NCI-H1105 treated with DMSO at 0.1 percent for 48 hours (cell line): ENCODE measurements at regions not wholly inside any gene's neighbourhood (a gene's known extent, or its start where the extent isn't known, plus 50 kb on each side); places are given as distances from the start of the nearest gene placed in this dataset.

Experiments used
- DNase-seq: peaks from one replicate; lab custom pipeline; 2025; lab: John Stamatoyannopoulos, UW

- DNase-seq, result no peak
Observed at GRCh38 chr2:6203291-6203959, 511.2 kb downstream of the SOX11 start.

GRCh38 chr2:6206882-6207281 is 514.7 kb downstream of the SOX11 start:
- no peak for DNase-seq

GRCh38 chr2:6211236-6211635 is 519.1 kb downstream of the SOX11 start:
- no peak for DNase-seq

- DNase-seq, result no peak
Observed at GRCh38 chr2:6212491-6212890, 520.3 kb downstream of the SOX11 start.

- no peak for DNase-seq
Observed at GRCh38 chr2:6213056-6213780, 521.0 kb downstream of the SOX11 start.

GRCh38 chr2:6214471-6214870 is 522.3 kb downstream of the SOX11 start:
- no peak for DNase-seq

- DNase-seq, result no peak
Observed at GRCh38 chr2:6215053-6215452, 522.9 kb downstream of the SOX11 start.

GRCh38 chr2:6216234-6216633 is 524.0 kb downstream of the SOX11 start:
- no peak for DNase-seq

- no peak for DNase-seq
Observed at GRCh38 chr2:6218926-6219325, 526.7 kb downstream of the SOX11 start.

- no peak for DNase-seq
Observed at GRCh38 chr2:6219906-6220305, 527.7 kb downstream of the SOX11 start.

GRCh38 chr2:6222296-6222695 is 530.1 kb downstream of the SOX11 start:
- no peak for DNase-seq

GRCh38 chr2:6224267-6224666 is 532.1 kb downstream of the SOX11 start:
- no peak for DNase-seq

- DNase-seq, result no peak
Observed at GRCh38 chr2:6228251-6228650, 536.1 kb downstream of the SOX11 start.

GRCh38 chr2:6231166-6231565 is 539.0 kb downstream of the SOX11 start:
- no peak for DNase-seq

- DNase-seq, result no peak
Observed at GRCh38 chr2:6233993-6234392, 541.8 kb downstream of the SOX11 start.

- DNase-seq, result no peak
Observed at GRCh38 chr2:6234702-6235101, 542.5 kb downstream of the SOX11 start.

GRCh38 chr2:6236317-6236716 is 544.1 kb downstream of the SOX11 start:
- DNase-seq, result no peak

GRCh38 chr2:6237039-6237660 is 545.0 kb downstream of the SOX11 start:
- no peak for DNase-seq

GRCh38 chr2:6249557-6249956 is 557.4 kb downstream of the SOX11 start:
- no peak for DNase-seq

- peak; percentile 70 for DNase-seq
Observed at GRCh38 chr2:6254441-6254840, 562.3 kb downstream of the SOX11 start.

GRCh38 chr2:6264198-6264597 is 572.0 kb downstream of the SOX11 start:
- no peak for DNase-seq

- DNase-seq, result no peak
Observed at GRCh38 chr2:6281524-6281923, 584.2 kb downstream of the CMPK2 start.

- DNase-seq, result no peak
Observed at GRCh38 chr2:6283259-6283658, 582.4 kb downstream of the CMPK2 start.
